NCI-H69 (cell line): ENCODE measurements at regions not wholly inside any gene's neighbourhood (a gene's known extent, or its start where the extent isn't known, plus 50 kb on each side); places are given as distances from the start of the nearest gene placed in this dataset.
A peak's percentile ranks its signal among the peaks of the same experiment; 100 is the strongest.
"Not testable (repeated sequence)": the region's sequence is repeated elsewhere in the genome, so short reads cannot be mapped to it uniquely, and the experiment has no call there.

Experiments
- DNase-seq: peaks from one replicate; lab custom pipeline; 2025; lab: John Stamatoyannopoulos, UW

DNA sequence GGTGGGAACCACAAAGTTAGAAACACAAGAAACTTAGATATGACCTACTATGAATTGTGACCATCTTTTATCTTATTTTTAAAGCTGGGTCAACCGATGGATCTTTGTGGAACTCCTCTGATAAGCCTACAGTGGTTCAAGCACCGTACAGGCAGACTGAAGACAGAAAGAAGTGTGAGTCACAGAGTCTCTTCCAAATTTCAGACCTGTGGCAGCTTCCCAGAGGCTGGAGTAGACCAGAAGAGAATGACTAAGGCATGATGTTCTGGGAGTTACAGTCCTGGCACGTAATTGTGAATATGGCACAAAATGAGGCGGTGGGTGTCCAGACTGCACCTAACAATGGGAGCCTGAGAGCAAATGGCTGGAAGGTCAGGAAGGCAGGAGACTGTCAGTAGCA is 70.0 kb downstream of the LMO4 start:
- DNase-seq, result no peak

DNA sequence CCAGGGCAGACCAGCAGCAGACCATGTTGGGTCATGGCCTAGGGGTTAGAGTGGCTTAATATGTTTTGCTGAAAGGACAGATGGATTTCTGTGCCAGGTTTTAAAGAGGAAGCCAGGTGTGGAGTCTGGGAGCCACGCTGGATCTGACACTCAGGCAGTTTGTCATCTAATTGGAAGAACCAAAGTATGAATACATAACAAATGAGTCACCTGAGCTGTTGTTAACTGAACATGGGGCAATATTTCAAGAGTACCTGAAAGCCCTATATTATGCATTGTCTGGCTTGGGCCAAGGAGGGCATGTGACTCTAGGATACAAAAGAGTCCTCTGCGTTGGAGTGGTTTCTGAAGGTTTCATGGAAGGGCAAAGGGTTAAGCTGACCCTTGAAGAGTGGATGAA is 70.6 kb downstream of the LMO4 start:
- peak; percentile 96 for DNase-seq

DNA sequence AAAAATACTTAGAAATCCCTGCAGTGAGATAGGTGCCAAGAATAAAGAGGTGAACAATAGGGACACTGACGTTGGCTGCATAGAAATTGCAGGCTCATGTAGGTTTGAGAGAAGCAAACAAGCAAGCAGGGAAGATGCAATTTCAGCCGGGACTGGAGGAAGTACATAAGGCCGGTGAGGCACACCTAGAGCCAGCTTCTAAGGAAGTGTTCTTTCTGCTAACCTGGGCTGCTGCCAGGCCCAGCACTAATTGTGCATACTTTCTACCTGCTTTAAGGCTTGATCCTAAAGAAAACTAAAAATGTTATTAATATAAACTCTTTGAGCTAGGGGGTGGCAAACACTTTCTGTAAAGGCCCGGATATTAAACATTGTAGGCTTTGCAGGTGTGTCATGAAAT is 71.0 kb downstream of the LMO4 start:
- peak; percentile 96 for DNase-seq

DNA sequence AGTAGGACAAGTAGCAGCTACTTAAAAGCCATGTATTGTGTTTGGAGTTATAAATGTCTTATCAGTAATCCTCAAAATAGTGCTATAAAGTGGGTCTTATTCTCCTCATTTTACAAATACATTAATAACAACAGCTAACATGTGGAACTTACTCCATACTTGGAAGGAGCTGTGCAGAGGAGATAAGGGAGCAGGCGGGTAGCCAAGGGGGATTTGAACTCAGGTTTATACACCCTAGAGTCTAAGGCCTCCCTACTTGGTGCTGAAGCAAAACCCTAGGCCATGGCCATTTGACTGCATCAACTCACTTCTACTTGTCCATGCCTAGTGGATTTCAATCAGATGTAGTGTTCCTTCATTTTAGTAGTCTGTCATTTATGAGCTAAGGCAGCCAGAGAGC is 72.1 kb downstream of the LMO4 start:
- no peak for DNase-seq

DNA sequence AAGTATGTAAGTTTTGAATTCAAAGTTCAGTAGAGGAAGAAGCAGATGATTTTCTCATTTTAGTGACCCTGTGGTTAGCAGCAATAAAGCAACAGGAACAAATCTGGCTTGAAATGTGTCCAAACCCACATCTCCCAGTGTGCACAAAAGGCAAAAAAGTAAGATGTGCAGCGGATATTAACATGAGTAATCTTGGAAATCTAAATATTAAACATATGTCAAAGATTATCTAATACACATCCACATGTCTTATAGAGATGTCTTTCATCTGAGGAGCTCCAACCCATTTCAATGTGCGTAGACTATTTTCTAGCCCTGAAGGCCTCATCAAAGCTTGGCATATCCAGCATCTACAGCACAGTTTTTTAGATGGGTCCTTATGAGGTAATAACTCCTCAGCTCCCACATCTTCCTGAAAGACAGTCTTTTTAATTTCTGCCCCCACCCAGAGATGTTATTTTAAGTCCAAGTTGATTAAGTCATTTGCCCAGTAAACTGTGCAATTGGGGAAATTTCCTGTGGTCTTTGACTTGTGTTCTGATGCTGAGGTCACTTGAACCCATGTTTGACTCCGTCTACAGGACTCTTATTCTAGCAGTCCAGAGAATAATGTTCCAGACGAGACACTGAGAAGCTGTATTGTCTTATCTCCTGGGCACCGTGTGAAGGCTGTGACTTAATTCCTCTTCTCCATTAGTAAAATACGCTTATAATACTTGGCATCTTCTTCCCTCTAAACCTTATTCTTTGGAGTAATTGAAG is 73.7 kb downstream of the LMO4 start:
- DNase-seq, result no peak

DNA sequence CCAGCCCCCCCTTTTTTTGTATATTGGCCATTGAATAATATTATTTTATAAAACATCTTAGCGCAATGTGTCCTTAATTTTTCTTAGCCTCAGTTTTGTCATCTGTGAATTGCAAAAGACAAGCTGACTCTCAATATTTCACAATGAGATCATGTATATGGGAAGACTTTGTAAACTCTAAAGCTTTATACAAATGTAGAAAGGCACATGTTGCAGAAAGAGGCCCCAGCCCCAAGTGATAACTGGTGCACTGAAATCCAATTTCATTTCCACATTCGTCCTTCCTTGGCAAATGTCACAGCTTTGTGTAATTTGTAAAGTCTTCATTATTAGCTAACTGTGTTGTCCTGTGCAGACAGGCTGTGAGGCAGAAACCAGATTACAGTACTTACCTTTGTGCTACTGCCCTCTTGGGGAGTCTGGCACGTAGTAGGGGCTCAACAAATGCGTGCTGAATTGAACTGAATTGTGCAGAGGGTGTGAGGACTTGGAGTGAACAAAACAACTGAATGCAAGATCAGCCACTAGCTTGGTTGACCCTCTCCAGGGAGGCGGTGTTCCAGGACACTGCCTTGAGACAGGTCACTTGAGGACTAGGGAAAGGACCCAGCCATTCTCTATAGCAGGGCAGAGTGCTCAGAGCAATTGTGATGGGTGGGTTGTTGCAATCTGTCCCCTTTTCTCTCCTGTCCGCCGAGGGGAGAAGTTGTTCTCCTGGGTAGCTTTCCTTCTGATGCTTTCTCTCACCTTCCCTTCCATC is 74.6 kb downstream of the LMO4 start:
- DNase-seq, result no peak

DNA sequence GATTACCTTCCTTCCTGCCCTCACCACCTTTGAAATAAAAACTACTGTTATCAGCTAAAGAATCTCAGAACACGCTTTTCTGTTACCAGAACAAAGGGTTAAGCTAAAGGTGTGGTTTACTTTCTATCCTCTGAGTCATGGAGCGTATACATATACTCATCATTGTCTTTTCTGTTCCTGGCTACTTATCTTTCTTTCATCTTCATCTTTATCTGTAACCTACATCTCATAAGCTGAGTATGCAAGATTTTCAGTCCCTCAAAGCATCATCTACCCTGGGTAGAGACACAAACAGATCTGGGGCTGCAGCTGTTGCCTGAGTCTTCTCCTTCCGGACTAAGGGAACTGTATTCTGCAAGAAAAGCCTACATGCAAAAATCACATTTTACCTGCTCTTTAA is 75.6 kb downstream of the LMO4 start:
- DNase-seq, result no peak

DNA sequence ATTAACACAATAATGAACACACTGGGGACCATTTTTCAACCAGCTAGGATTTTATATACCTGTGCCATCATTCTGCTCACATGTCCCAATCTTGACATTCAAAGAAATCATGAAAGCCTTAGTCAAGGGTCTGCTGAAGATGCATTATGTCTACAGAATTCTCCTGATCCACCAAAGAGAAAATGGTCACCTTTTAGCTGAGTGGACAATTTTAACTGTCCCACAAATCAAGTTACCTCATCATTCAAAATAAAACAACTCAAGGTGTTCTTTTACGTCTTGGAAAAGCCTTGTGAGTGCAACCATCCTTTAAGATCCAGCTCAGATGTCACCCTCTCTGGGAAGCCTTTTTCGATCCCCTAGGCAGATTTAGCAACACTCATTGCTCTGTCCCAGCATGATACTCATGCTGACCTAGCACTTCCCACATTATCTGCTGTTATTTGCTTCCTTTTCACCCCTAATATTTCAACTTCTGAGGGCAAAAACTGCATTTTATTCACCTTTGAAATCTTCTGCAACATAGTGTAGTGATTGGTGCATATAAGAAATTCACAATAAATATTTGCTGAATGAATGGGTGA is 80.1 kb downstream of the LMO4 start:
- no peak for DNase-seq

DNA sequence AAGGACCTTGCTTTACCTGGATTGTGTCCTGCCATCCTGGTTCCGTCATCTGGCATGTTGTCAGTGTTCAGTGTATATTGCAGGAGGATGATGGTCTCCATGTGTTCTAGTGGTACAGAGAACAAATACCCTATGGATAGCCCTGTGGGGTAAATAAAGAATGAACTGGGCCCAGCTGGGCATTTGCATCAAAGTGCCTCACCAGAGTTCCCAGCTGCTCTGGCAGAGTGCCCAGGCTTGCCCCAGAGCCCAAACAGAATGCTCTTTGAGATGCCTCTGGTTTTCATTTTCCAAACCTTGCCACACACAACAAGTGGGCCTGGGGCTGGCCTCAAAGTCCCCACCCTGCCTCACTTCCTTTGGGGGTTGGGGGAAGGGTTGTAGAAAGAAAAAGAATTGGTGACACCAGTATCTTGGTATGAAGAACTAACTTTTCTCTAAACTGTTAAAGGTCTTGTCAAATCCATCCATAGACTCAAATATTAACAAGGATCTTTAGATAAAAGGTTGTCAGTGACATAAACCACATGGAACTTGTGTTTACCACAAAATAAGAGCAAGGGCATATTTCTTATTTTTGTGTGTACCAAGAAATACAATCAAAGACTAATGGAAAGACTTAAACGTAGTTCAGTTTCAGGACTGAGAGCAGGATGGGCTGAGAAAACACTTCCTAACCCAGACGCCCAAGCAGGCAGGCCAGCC is 82.2 kb downstream of the LMO4 start:
- peak; percentile 94 for DNase-seq

DNA sequence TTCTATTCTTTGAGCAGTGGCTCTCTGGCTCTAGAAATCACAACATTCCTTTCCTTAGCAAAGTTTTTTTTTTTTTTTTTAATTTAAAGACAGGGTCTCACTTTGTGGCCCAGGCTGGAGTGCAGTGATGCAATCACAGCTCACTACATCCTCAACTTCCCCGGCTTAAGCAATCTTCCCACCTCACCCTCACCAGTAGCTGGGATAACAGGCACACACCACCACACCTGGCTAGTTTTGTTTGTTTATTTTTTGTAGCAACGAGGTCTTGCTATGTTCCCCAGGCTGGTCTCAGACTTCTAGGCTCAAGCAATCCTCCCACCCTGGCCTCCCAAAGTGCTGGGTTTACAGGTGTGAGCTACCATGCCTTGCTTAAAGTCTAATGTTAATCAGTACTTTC is 85.2 kb downstream of the LMO4 start:
- not testable (repeated sequence) for DNase-seq

DNA sequence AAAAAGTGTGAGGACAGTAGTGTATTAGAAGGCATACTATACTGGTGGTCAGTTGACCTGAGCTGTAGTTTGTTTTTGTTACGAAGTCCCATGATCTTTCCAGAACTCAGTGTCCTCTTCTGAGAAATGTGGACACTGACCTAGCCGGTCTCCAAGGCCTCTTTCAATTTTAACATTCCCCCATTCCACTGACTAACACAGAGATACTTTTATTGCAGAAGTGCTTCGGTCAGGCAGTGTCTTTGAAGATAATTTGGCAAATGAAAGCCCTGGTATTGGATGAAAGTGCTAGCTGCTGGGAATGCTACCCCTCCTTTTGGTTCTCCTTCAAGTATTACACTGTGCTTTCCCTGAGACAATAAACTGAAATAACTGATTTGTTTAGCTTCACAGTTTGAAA is 89.4 kb downstream of the LMO4 start:
- no peak for DNase-seq

DNA sequence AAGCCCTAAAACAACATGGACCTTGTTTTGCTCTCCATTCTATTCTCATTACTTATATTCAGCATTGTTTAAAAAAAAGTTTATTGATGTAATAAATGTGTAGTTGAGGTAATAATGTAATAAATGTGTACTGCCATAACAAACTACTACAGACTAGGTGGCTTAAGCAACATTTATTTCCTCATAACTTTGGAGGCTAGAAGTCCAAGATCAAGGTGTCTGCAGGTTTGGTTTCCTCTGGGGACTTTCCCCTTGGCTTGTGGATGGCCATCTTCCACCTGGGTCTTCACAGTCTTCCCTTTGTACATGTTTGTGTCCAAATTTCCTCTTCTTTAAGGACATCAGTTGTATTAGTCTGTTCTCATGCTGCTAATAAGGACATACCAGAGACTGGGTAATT is 93.1 kb downstream of the LMO4 start:
- DNase-seq, result no peak

DNA sequence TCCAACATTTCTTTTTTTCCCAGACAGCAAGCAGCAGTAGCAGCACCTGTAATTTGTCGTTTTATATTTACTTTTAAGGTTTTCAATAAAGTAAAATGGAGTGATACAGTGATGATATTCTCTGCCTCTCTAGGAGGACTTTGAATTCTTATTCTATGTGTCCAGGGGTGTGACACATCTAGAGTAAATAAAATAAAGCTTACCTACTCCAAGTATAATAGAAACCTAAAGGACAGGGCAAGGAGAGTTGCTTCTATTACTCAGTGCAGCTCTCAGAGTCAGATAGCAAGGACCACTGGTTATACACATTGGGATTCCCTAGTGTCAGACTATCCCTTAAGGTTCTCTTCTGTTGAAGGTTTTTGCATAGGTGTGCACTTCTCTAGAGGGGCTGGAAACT is 95.9 kb downstream of the LMO4 start:
- DNase-seq, result peak; percentile 2

DNA sequence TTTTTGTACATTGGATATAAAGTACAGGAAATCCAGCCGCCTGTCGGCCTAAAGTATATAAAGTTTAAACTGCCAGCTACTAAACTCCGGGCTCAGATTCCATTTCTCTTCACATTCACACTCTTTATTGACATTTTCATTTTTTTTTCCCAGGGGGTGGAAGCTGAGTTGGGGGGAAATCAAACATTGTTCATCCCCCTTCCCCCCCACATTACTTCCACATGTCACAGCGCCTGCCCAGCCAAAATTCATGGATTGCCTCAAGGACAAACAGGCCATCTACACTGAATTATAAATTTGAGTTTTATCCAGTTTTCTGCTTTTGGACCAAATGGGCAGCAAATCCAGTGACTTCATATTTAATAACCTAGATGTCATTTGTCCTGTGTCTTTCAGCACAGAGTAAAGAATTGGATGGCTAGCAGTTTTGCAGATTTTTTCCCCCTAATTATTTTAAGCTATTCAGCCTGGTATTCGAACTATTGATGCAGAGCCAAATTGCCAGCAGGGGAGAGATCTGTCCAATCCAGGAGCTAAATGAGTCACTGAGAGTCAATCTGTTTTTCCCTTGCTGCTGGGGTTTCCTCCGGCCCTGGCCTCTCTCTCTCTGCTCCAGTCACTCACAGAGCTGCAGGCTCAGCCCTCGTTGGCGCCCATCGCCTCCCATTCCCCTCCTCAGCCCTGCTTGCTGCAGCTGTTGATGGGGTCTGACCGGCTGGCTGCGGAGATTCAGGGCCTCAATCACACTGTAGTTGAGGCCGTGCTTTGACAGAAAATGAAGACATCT is 98.0 kb downstream of the LMO4 start:
- peak; percentile 79 for DNase-seq

DNA sequence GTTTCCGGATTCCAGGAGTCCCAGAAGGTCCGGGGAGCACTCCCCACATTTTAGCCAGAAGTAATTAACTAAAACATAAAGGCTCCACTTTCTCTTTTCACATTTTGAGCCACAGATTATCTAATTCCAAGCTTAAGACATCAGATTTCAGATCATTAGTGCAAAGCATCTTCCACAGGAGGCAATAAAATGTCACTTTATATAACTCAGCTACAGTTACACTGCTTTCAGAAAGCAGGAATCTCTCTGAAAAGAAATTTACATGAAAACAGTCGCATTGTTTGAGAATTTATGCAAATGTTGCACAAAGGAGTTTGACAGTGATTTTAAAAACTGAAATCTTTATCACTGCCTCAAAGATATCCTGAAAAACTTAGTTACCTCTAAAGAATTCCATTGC is 99.7 kb downstream of the LMO4 start:
- no peak for DNase-seq

DNA sequence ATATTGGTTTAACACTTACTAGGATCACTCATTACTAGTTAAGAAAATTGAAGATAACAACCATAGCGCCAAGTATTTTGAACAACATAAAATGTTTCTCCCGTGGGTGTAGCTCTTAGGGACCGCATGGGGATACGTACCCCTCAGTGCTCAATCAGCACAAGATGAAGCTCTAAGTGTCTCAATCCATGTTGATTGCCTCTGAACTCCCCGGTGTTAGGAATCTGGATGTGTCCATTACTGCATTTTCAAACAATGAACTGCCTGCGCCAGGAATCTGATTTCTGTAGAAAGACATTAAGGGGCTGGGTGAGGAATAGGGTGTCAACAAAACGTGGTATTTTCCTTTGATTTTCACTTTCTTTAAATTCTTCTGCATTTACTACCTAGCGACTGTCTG is 100.2 kb downstream of the LMO4 start:
- no peak for DNase-seq

DNA sequence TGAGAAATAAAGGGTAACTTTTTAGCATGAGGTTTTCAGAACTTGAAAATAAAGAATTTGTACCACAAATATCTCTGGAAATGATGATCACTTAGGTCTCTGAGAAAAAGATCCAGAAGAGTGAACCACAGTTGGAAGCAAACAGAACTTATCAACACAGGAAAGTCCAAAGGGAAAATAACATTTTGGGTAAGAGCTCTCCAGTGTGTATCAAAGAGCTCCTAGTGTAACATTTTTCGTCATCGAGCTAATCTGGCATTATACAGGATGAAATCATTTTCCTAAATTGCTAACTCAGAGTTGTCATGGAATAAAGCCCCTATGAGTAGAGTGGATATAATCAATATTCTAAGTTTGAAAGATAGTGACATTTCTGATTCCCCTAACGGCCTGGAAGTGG is 104.0 kb downstream of the LMO4 start:
- no peak for DNase-seq

DNA sequence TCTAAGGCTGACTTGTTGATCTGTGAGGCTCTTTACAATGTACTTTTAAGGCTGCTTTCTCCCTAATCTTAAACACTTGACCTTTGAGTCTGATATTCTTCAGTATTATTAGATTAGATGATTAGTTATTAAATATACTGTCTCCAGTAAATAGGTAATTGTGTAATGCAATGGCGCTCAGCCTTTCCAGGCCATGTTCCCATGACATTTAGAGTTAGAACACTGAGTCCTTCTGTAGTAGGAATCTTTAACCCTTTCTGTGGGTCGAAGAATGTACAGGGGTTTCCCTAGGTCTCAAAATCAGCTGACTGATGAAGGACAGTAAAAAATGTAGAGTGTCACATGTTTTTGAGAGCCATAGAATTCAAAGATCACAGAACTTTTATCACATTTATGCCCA is 104.4 kb downstream of the LMO4 start:
- DNase-seq, result not testable (repeated sequence)

DNA sequence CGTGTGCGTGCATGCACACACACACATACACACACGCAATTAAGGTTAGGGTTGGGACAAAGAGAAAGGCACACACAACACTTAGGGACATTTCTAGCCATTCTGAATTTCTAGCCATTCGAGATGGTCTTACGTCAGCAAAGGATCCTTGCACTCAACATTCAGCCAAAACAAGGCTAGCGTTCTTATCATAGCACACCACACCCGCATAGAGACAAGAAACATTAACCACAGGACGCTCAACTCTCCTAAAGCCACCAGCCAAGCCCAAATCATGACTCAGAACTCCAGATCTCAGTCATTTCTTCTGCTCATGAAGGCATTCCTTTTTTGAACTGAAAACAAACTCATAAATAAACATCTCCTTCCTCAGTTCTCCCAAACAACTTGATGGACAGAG is 106.8 kb downstream of the LMO4 start:
- no peak for DNase-seq

DNA sequence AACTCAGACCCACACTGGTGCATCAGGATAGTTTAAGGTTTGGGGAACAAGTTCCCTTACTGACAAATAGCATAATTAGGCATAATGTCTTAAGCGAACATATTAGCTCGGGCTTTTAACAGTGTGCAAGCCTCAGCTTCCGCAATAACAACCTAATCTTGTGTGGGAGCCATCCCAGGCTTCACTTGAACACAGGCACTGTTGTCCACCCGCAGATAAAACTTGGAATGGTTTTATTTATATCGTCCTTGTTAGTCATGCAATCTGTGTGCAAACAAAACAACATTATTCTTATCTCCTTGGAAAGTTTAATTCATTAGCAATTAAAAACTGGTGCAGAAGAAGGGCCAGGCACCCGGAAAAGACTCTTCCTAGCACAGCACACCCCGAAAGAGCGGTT is 107.4 kb downstream of the LMO4 start:
- DNase-seq, result not testable (repeated sequence)

DNA sequence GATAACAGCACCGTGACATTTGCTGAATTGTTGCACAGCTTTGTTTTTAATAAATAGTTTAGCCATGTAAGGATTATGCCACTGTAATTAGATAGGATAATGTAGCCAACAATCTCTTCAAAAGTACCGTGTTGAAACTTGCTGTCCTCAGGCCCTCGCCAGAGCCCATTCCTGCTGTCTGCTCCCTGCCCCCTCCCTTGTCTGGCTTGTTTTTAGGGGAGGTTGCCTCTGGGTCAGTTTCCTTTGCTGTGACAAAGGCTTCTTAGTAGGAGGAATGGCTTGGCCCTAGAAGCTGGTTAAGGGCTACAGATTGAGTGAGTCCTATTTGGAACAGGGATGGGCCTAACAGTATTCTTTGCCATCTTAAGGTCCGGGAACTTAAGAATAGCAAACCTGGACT is 107.9 kb downstream of the LMO4 start:
- no peak for DNase-seq
